Stimulated activated CD4-positive, alpha-beta T cell treated with anti-CD3 and anti-CD28 coated beads, Interleukin-15, amount 100 ng/mL, for 48 hours (primary cell): ENCODE measurements at regions not wholly inside any gene's neighbourhood (a gene's known extent, or its start where the extent isn't known, plus 50 kb on each side); places are given as distances from the start of the nearest gene placed in this dataset.
A peak's percentile ranks its signal among the peaks of the same experiment; 100 is the strongest.
"Not testable (repeated sequence)": the region's sequence is repeated elsewhere in the genome, so short reads cannot be mapped to it uniquely, and the experiment has no call there.

ENCODE experiments used
- DNase-seq, 2 donors: peaks; one replicate each; pipeline ENCODE4 v3.0.0-alpha.2; 2020; ENCODE audit warnings: low read depth in 2 of 2

GRCh38 chr1:148432318-148432717, 50.8 kb downstream of the PPIAL4G start:
- not testable (repeated sequence) for DNase-seq

- not testable (repeated sequence) for DNase-seq
Measured at GRCh38 chr1:148429856-148430255, 53.2 kb downstream of the PPIAL4G start.

- peak; percentile 7 to 13 for DNase-seq
Measured at GRCh38 chr1:148426940-148427611, 56.0 kb downstream of the PPIAL4G start.

- DNase-seq, result not testable (repeated sequence)
Measured at GRCh38 chr1:148426385-148426784, 56.7 kb downstream of the PPIAL4G start.

DNA sequence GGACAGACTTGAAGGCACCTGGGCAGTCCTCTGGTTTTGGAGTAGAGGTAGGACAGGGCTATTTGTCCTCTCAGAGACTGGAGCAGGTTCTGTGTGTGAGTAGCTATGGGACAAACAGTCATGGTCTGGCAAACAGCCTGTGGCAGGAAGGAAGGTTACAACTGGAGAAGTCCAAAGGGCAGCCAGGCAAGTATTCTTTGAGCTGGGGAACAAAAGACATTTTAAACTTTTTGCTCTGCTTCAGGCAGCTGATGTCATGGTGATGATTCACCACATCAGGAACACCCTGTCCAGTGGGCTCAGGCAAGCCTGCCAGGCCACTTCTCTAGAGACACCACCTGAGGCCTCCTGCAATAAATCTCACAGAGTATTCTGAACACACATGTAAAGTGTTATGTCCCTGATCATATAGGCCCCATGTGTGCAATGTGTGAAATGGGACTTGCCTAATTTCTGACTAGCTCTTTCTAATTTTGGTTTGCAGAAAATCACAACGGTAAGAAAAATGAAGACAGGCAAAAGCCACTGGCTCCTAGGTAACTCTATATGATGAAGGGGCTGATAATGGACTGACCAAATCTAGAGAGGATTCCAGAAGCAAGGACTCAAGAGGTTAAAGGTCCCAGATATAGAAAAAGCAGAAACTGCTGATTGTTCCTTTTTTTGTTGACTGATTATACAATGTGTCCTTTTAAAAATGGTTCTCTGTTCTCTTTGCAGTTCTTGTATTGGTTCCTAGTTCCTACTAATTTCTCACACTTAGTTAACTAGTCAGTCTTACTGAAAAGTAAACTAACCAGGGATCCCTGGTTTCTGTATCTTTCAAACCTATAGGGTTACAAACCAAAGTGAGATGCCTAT, 58.7 kb downstream of the PPIAL4G start:
- DNase-seq, result not testable (repeated sequence)

GRCh38 chr1:148422921-148423320, 60.2 kb downstream of the PPIAL4G start:
- not testable (repeated sequence) for DNase-seq

DNA sequence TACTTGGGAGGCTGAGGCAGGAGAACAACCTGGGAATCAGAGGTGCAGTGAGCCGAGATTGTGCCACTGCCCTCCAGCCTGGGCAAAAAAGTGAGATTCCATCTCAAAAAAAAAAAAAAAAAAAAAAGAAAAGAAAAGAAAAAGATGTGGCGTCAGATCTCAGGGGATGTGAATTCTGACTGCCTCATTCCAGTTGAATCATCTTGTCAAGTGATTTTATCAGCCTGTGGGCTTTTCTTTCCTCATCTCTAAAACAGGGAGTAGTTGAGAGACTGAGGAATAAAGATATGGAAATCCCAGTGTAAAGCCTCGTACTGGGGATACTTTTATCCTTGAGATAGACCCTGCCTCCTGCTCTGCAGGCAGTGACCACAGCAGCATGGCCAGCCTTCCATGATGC, 65.9 kb downstream of the PPIAL4G start:
- not testable (repeated sequence) for DNase-seq

- DNase-seq, result not testable (repeated sequence)
Measured at GRCh38 chr1:148413385-148413784, 69.7 kb downstream of the PPIAL4G start.

- not testable (repeated sequence) for DNase-seq
Measured at GRCh38 chr1:148404786-148405568, 78.1 kb downstream of the PPIAL4G start.

GRCh38 chr1:148403925-148404324, 79.2 kb downstream of the PPIAL4G start:
- DNase-seq, result not testable (repeated sequence)

GRCh38 chr1:148403085-148403456, 80.0 kb downstream of the PPIAL4G start:
- not testable (repeated sequence) for DNase-seq

DNA sequence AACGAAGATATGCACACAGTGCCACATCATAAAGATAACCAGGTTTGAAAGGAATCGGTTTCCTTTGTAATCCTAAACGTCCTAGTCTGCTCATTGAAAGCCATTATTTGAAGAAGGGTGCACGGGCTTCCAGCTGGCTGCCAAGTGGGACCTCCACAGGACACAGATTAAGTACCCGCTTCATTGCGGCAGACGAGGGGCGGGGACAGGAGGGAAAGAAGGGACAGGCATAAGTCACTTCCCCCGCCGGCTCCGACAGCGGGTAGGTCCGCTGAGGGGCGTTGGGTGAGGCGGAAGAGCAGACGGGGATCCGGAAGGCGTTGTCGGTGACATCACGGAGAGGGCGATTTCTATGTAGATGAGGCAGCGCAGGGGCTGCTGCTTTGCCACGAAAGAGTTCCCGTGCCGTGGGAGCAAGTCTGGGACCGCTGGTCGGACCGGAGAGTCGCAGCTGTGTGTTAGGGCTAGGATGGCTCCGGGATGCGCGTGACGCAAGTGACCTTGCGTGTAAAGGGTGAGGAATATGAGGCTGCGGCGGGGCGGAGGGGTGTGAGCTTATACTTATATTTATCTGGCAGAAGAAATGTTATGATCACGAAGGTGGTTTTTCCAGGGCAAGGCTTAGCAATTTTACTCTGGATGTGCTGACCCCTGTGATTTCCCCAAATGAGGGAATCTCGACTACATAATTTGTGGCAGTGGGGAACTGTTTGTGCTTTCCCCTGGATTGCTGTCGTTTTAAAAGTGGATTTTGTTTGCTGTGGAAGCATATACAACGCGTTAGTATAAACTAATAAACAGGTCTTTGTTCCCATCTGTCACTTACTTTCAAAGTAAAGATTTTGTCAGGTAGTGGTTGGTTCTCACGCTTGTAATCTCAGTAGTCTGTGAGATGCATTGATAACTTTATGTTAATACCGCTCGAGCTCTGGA, 80.7 kb downstream of the PPIAL4G start:
- DNase-seq, result peak; percentile 80 to 85

DNA sequence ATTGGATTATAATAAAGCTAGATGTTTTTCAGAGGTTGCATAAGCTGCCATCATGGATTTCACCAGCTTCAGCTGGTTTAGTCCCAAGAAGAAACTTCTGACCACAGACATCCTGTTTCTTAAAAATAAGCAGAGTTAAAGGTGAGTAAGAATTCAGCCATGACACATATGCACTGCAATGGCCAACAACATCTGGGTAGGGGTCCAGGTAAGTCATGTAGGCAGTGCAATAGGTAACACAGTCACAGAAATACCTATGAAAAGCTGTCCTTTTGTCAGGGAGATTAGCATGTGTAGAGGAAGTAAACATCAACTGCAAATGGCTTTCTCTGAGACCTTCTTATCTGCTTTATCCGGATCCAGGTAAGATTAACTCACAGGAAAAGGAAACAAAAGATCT, 85.6 kb downstream of the PPIAL4G start:
- DNase-seq, result not testable (repeated sequence)

DNA sequence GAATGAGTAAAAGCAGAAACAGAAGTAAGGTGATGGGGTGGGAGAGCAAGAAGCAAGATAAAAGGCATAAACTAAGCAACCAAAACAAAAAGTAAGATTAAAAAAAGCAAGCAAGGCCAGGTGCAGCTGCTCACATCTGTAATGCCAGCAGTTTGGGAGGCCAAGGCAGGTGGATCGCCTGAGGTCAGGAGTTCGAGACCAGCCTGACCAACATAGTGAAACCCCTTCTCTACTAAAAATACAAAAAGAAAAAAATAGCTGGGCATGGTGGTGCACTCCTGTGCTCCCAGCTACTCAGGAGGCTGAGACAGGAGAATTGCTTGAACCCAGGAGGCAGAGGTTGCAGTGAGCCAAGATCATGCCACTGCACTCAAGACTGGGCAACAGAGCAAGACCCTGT, 90.6 kb downstream of the PPIAL4G start:
- DNase-seq, result not testable (repeated sequence)

DNA sequence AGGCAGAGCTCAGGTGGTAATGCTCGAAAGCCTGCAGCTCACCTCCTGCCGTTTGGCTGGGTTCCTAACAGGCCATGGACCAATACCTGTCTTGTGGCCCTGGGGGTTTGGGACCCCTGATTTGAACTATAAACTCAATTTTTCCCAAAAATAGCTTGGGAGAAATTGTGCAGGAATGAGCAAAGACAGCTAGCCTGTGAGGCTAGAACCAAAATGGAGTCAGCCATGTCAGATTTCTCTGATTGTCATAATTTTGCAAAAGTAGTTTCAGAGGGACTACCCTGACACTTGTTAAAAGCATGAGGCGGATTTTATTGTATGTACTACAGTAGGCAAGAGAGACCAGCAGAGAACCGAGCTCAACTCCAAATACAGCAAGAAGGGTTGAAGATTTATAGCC, 91.8 kb downstream of the PPIAL4G start:
- not testable (repeated sequence) for DNase-seq

DNA sequence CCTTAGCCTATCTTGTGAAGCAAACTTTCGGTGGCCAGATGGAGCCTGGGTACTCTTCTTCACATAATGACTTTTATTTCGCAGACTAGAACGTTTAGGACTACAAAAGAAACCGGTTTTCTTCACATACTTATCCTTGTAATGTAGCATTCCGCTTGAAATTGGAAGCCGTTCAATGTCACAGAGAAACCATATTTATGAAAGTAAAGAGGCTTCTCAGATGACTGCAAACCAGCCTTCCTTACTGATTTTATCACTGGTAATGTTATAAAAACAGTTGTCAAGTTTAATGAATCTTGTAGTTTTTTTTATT, 94.1 kb downstream of the PPIAL4G start:
- no peak for DNase-seq

- peak; percentile 86 to 93 for DNase-seq
Measured at GRCh38 chr1:148388260-148389026, 94.7 kb downstream of the PPIAL4G start.

GRCh38 chr1:148387949-148388259, 95.2 kb downstream of the PPIAL4G start:
- peak in 1 of 2 donors; percentile 7 for DNase-seq

GRCh38 chr1:148387122-148387948, 95.8 kb downstream of the PPIAL4G start:
- DNase-seq, result not testable (repeated sequence)

- no peak for DNase-seq
Measured at GRCh38 chr1:148386617-148387016, 96.5 kb downstream of the PPIAL4G start.
